ENCODE measurements at regions not wholly inside any gene's neighbourhood (a gene's known extent, or its start where the extent isn't known, plus 50 kb on each side); places are given as distances from the start of the nearest gene placed in this dataset.

- intact Hi-C loops (cut with micrococcal nuclease; ENCODE audit: unreplicated experiment): no loop called here
- TF ChIP-seq CTCF (IDR thresholded peaks at IDR 0.05; ENCODE audit: unreplicated experiment): no peak
- no peak overlapping the region for H3K4me3 Mint-ChIP-seq (ENCODE audit: low read depth, unreplicated experiment)
- CTCF ChIA-PET: no interaction called here
- no peak for DNase-seq
- no peaks in the 10 kb centered on the region for H3K4me1 Mint-ChIP-seq (ENCODE audit: low read depth, unreplicated experiment)
- no peak overlapping the region for H3K27ac Mint-ChIP-seq (ENCODE audit: unreplicated experiment)
- no peaks in the 10 kb centered on the region for H3K36me3 Mint-ChIP-seq (ENCODE audit: insufficient read depth, unreplicated experiment)
- no peaks in the 10 kb centered on the region for H3K27me3 Mint-ChIP-seq (ENCODE audit: unreplicated experiment)
- no peaks in the 10 kb centered on the region for H3K9me3 Mint-ChIP-seq (ENCODE audit: low read depth, unreplicated experiment)
- no TSS peak for BruUV-seq (replicated peaks)
These were observed 804.8 kb downstream of the USP25 start for GRCh38 chr21:16534408-16535101.

- intact Hi-C loops (cut with micrococcal nuclease; ENCODE audit: unreplicated experiment): no loop called here
- CTCF ChIA-PET: no interaction called here
- no TSS peak for BruUV-seq (replicated peaks)
These were observed 805.3 kb downstream of the USP25 start for GRCh38 chr21:16535102-16535422.

GRCh38 chr21:16535626-16536025 lies 805.8 kb downstream of the USP25 start:
- BruUV-seq (replicated peaks): no TSS peak
- Mint-ChIP-seq H3K9me3 (ENCODE audit: low read depth, unreplicated experiment) (no peaks in the 10 kb centered on the region), H3K4me3 (ENCODE audit: low read depth, unreplicated experiment) (no peak overlapping the region), H3K36me3 (ENCODE audit: insufficient read depth, unreplicated experiment) (no peaks in the 10 kb centered on the region), H3K4me1 (ENCODE audit: low read depth, unreplicated experiment) (no peaks in the 10 kb centered on the region), H3K27ac (ENCODE audit: unreplicated experiment) (no peak overlapping the region), H3K27me3 (ENCODE audit: unreplicated experiment) (no peaks in the 10 kb centered on the region)
- intact Hi-C loops (cut with micrococcal nuclease; ENCODE audit: unreplicated experiment): no loop called here
- CTCF ChIA-PET: no interaction called here
- DNase-seq: no peak
- TF ChIP-seq CTCF (IDR thresholded peaks at IDR 0.05; ENCODE audit: unreplicated experiment): no peak

More at GRCh38 chr21:16535102-16535422, 805.3 kb downstream of the USP25 start:
- no peak for DNase-seq
- TF ChIP-seq CTCF (IDR thresholded peaks at IDR 0.05; ENCODE audit: unreplicated experiment): no peak
- Mint-ChIP-seq H3K36me3 (ENCODE audit: insufficient read depth, unreplicated experiment) (no peaks in the 10 kb centered on the region), H3K27me3 (ENCODE audit: unreplicated experiment) (no peaks in the 10 kb centered on the region), H3K4me1 (ENCODE audit: low read depth, unreplicated experiment) (no peaks in the 10 kb centered on the region), H3K27ac (ENCODE audit: unreplicated experiment) (no peak overlapping the region), H3K4me3 (ENCODE audit: low read depth, unreplicated experiment) (no peak overlapping the region), H3K9me3 (ENCODE audit: low read depth, unreplicated experiment) (no peaks in the 10 kb centered on the region)

GRCh38 chr21:16536140-16536539 lies 806.4 kb downstream of the USP25 start:
- CTCF ChIA-PET: no interaction called here

More at GRCh38 chr21:16536140-16536539, 806.4 kb downstream of the USP25 start:
- Mint-ChIP-seq H3K9me3 (ENCODE audit: low read depth, unreplicated experiment) (no peaks in the 10 kb centered on the region), H3K36me3 (ENCODE audit: insufficient read depth, unreplicated experiment) (no peaks in the 10 kb centered on the region), H3K27ac (ENCODE audit: unreplicated experiment) (no peak overlapping the region), H3K4me1 (ENCODE audit: low read depth, unreplicated experiment) (no peaks in the 10 kb centered on the region), H3K4me3 (ENCODE audit: low read depth, unreplicated experiment) (no peak overlapping the region), H3K27me3 (ENCODE audit: unreplicated experiment) (no peaks in the 10 kb centered on the region)
- DNase-seq: no peak
- intact Hi-C loops (cut with micrococcal nuclease; ENCODE audit: unreplicated experiment): no loop called here
- no TSS peak for BruUV-seq (replicated peaks)
- no peak for TF ChIP-seq CTCF (IDR thresholded peaks at IDR 0.05; ENCODE audit: unreplicated experiment)
